Choroid plexus epithelial cell (primary cell): ENCODE measurements at regions not wholly inside any gene's neighbourhood (a gene's known extent, or its start where the extent isn't known, plus 50 kb on each side); places are given as distances from the start of the nearest gene placed in this dataset.

Experiments used
- DNase-seq: peaks from one replicate; pipeline ENCODE4 v3.0.0-alpha.2; 2010; ENCODE audit warnings: low read depth
- H3K4me3 ChIP-seq: 2 replicates; pipeline ENCODE4 v1.5.1; 2011; ENCODE audit warnings: low read depth, mild to moderate bottlenecking, control low read depth, low read length, moderate library complexity
- TF ChIP-seq, protein P1 (sequence below): conservative IDR thresholded peaks from 2 replicates; pipeline ENCODE4 v1.5.1; 2011; ENCODE audit warnings: low read depth, mild to moderate bottlenecking, control low read depth, inconsistent platforms, low read length, moderate library complexity

- no peak overlapping the region for H3K4me3 ChIP-seq
- DNase-seq: no peak
- TF ChIP-seq, protein P1, sequence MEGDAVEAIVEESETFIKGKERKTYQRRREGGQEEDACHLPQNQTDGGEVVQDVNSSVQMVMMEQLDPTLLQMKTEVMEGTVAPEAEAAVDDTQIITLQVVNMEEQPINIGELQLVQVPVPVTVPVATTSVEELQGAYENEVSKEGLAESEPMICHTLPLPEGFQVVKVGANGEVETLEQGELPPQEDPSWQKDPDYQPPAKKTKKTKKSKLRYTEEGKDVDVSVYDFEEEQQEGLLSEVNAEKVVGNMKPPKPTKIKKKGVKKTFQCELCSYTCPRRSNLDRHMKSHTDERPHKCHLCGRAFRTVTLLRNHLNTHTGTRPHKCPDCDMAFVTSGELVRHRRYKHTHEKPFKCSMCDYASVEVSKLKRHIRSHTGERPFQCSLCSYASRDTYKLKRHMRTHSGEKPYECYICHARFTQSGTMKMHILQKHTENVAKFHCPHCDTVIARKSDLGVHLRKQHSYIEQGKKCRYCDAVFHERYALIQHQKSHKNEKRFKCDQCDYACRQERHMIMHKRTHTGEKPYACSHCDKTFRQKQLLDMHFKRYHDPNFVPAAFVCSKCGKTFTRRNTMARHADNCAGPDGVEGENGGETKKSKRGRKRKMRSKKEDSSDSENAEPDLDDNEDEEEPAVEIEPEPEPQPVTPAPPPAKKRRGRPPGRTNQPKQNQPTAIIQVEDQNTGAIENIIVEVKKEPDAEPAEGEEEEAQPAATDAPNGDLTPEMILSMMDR: no peak
These were observed 89.0 kb downstream of the INSIG2 start for GRCh38 chr2:118177318-118177717.

GRCh38 chr2:118176601-118177000 lies 88.3 kb downstream of the INSIG2 start:
- TF ChIP-seq, protein P1: no peak
- no peak for DNase-seq
- no peak overlapping the region for H3K4me3 ChIP-seq

GRCh38 chr2:118171546-118171945 lies 83.3 kb downstream of the INSIG2 start:
- DNase-seq: no peak
- no peak overlapping the region for H3K4me3 ChIP-seq
- TF ChIP-seq, protein P1: no peak

DNA sequence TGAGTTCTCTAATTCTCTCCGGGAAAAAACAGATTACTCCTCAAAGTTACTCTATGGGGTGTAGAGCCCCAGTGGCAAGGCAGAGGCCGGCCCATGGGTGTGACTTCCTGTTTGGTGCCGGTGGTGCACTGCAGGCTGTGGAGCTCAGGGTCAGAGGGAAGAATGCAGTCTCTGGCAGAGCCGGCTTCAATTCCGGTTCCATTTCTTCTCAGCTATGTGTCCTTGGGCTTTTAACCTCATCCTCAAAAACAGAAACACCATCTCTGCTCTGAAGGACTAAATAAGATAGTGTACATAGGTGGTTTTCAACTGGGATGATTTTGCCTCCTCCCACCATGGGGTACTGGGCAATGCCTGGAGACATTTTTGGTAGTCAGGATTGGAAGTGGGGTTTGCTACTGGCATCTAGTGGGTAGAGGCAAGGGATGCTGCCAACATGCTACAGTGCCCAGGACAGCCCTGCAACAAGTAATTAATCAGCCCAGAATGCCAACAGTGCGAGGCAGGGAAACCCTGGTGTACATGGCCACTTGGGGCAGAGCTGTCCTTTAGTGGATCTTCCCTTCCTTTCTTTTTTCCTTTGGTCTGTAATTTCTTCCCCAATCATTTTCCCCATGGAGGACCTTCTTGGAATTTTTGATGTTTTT lies 81.2 kb downstream of the INSIG2 start:
- DNase-seq: peak; percentile 9
- no peak overlapping the region for H3K4me3 ChIP-seq
- TF ChIP-seq, protein P1: peak; percentile 5

GRCh38 chr2:118168615-118169014 lies 80.3 kb downstream of the INSIG2 start:
- no peak for DNase-seq
- no peak overlapping the region for H3K4me3 ChIP-seq
- TF ChIP-seq, protein P1: no peak

DNA sequence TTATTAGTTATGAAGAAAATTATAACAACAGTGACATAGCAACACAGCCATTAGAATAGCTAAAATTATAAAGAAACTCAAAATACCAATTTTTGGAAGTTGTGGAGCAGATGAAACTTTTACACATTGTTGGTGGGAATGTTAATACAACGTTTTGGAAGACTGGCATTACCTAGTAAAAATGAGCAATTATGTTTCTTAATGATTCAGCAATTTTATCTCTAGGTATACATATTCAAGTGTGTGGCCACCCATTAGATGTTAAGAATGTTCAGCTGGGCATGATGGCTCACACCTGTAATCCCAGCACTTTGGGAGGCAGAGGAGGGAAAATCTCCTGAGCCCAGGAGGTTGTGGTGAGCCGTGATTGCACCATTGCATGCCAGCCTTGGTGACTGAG lies 78.8 kb downstream of the INSIG2 start:
- no peak for DNase-seq
- TF ChIP-seq, protein P1: no peak
- no peak overlapping the region for H3K4me3 ChIP-seq

GRCh38 chr2:118166242-118166641 lies 78.0 kb downstream of the INSIG2 start:
- no peak for DNase-seq
- H3K4me3 ChIP-seq: no peak overlapping the region
- TF ChIP-seq, protein P1: no peak
